IMR-90 (cell line): ENCODE measurements at regions not wholly inside any gene's neighbourhood (a gene's known extent, or its start where the extent isn't known, plus 50 kb on each side); places are given as distances from the start of the nearest gene placed in this dataset.

ENCODE experiments used
- ATAC-seq: fragments of 200-7000 bp; cut with Tn5 transposase; 2 replicates; pipeline ENCODE4 v1.9.1; 2020; ENCODE audit warnings: low read depth, mild to moderate bottlenecking, moderate library complexity
- BruUV-seq: library from RNA; stranded (reverse); fragments of 400-500 nt; replicated peaks from 2 replicates; lab custom pipeline; 2021; lab: Mats Ljungman, UMichigan
- CTCF ChIA-PET: fragments of 300-600 bp; formaldehyde crosslinking; extraction: SDS; loops from one replicate; lab custom pipeline; 2021; ENCODE audit warnings: antibody characterized with exemption; lab: Yijun Ruan, JAX
- POLR2A ChIA-PET: fragments of 300-600 bp; sonication (Branson Sonifier 250); formaldehyde crosslinking; loops from one replicate; lab custom pipeline; 2022; ENCODE audit warnings: antibody characterized with exemption; ENCODE audit not compliant: unreplicated experiment; lab: Charles Lee
- DNase-seq: peaks from one replicate; pipeline ENCODE4 v3.0.0; 2013
- H2AFZ ChIP-seq: replicated peaks from 2 replicates; pipeline ENCODE3; 2013; ENCODE audit warnings: low read length, mild to moderate bottlenecking; ENCODE audit not compliant: poor library complexity
- H2AK5ac ChIP-seq: 2 replicates; pipeline ENCODE4 v1.6.1; 2013; ENCODE audit warnings: low read depth, low read length, inconsistent platforms
- H2AK9ac ChIP-seq: replicated peaks from 2 replicates; pipeline ENCODE3; 2013; ENCODE audit warnings: mild to moderate bottlenecking, low read depth, low read length, moderate library complexity; ENCODE audit not compliant: poor library complexity
- H2BK120ac ChIP-seq: 2 replicates; pipeline ENCODE4 v1.6.1; 2013; ENCODE audit warnings: low read depth, low read length, inconsistent platforms
- H2BK15ac ChIP-seq: 3 replicates; pipeline ENCODE4 v1.6.1; 2013; ENCODE audit warnings: low read depth, low read length, inconsistent platforms
- H2BK20ac ChIP-seq: 2 replicates; pipeline ENCODE4 v1.6.1; 2013; ENCODE audit warnings: low read depth, mild to moderate bottlenecking, inconsistent platforms, low read length, moderate library complexity
- H2BK5ac ChIP-seq: 2 replicates; pipeline ENCODE4 v1.6.1; 2013; ENCODE audit warnings: mild to moderate bottlenecking, low read depth, low read length, inconsistent platforms; ENCODE audit not compliant: poor library complexity, severe bottlenecking
- H3K14ac ChIP-seq: replicated peaks from 2 replicates; pipeline ENCODE4 v1.6.1; 2013; ENCODE audit warnings: low read depth, low read length, inconsistent platforms
- H3K18ac ChIP-seq: 2 replicates; pipeline ENCODE4 v1.6.1; 2013; ENCODE audit warnings: low read depth, low read length, control low read depth
- H3K23ac ChIP-seq: 2 replicates; pipeline ENCODE4 v1.6.1; 2013; ENCODE audit warnings: low read depth, low read length, inconsistent platforms
- H3K27ac ChIP-seq: 2 replicates; pipeline ENCODE4 v1.5.1; 2013; ENCODE audit warnings: mild to moderate bottlenecking, control low read depth, low read length; ENCODE audit not compliant: insufficient read depth
- H3K27me3 ChIP-seq: 2 replicates; pipeline ENCODE4 v1.6.1; 2013; ENCODE audit warnings: low read length; ENCODE audit not compliant: control insufficient read depth, insufficient read depth
- H3K36me3 ChIP-seq: 2 replicates; pipeline ENCODE4 v1.6.1; 2013; ENCODE audit warnings: low read length, mixed read lengths; ENCODE audit not compliant: control insufficient read depth, insufficient read depth
- H3K4ac ChIP-seq: 2 replicates; pipeline ENCODE4 v1.6.1; 2013; ENCODE audit warnings: low read depth, low read length, inconsistent platforms
- H3K4me1 ChIP-seq: 2 replicates; pipeline ENCODE4 v1.6.1; 2013; ENCODE audit warnings: low read length, mixed read lengths; ENCODE audit not compliant: control insufficient read depth, insufficient read depth
- H3K4me2 ChIP-seq: 2 replicates; pipeline ENCODE4 v1.6.1; 2013; ENCODE audit warnings: low read depth, mild to moderate bottlenecking, control low read depth, low read length, moderate library complexity
- H3K4me3 ChIP-seq: 2 replicates; pipeline ENCODE4 v1.5.1; 2013; ENCODE audit warnings: low read depth, mild to moderate bottlenecking, control low read depth, low read length, moderate library complexity; ENCODE audit not compliant: insufficient read depth
- H3K56ac ChIP-seq: 2 replicates; pipeline ENCODE4 v1.6.1; 2013; ENCODE audit warnings: low read length, inconsistent platforms; ENCODE audit not compliant: insufficient read depth; ENCODE audit errors: extremely low read depth
- H3K79me1 ChIP-seq, 2 experiments: 2 replicates each; pipeline ENCODE4 v1.6.1; 2013; ENCODE audit warnings: low read length in 2 of 2, inconsistent platforms in 1 of 2, low read depth in 1 of 2
- H3K9ac ChIP-seq: 2 replicates; pipeline ENCODE4 v1.6.1; 2013; ENCODE audit warnings: low read depth, low read length, control low read depth
- H3K9me1 ChIP-seq: 2 replicates; pipeline ENCODE4 v1.6.1; 2013; ENCODE audit warnings: low read length, inconsistent platforms; ENCODE audit not compliant: insufficient read depth
- H3K9me3 ChIP-seq: 2 replicates; pipeline ENCODE4 v1.6.1; 2013; ENCODE audit warnings: low read length; ENCODE audit not compliant: control insufficient read depth, insufficient read depth
- H4K20me1 ChIP-seq: 2 replicates; pipeline ENCODE4 v1.6.1; 2013; ENCODE audit warnings: low read length, inconsistent platforms; ENCODE audit not compliant: insufficient read depth
- H4K5ac ChIP-seq: 2 replicates; pipeline ENCODE4 v1.6.1; 2013; ENCODE audit warnings: mild to moderate bottlenecking, low read depth, low read length, control low read depth
- H4K8ac ChIP-seq, 2 experiments: 2 replicates each; pipeline ENCODE4 v1.6.1; 2013; ENCODE audit warnings: low read depth in 2 of 2, low read length in 2 of 2, control low read depth in 1 of 2, inconsistent platforms in 1 of 2
- H4K91ac ChIP-seq: 2 replicates; pipeline ENCODE4 v1.6.1; 2013; ENCODE audit warnings: low read depth, low read length, inconsistent platforms; ENCODE audit not compliant: insufficient read depth
- BHLHE40 ChIP-seq: fragments of 150-350 bp; IDR thresholded peaks from 2 replicates; pipeline ENCODE4 v1.6.1; 2016; ENCODE audit warnings: mild to moderate bottlenecking, low read depth, low read length
- CEBPB ChIP-seq: IDR thresholded peaks from 2 replicates; pipeline ENCODE4 v1.6.1; 2012; ENCODE audit warnings: low read depth, low read length, improper control_type of control experiment
- CHD1 ChIP-seq: IDR thresholded peaks from 2 replicates; pipeline ENCODE4 v1.6.1; 2012; ENCODE audit warnings: low read depth, low read length, improper control_type of control experiment
- CTCF ChIP-seq: conservative IDR thresholded peaks from 2 replicates; pipeline ENCODE4 v1.5.1; 2012; ENCODE audit warnings: mild to moderate bottlenecking, low read depth, low read length, improper control_type of control experiment
- ELK1 ChIP-seq: fragments of 150-350 bp; IDR thresholded peaks from 2 replicates; pipeline ENCODE4 v1.6.1; 2016; ENCODE audit warnings: low read depth, mild to moderate bottlenecking, low read length, moderate library complexity, borderline replicate concordance
- FOS ChIP-seq: fragments of 150-350 bp; IDR thresholded peaks from 2 replicates; pipeline ENCODE4 v1.6.1; 2016; ENCODE audit warnings: low read depth, low read length
- MAFK ChIP-seq: IDR thresholded peaks from 2 replicates; pipeline ENCODE4 v1.6.1; 2012; ENCODE audit warnings: low read depth, low read length, improper control_type of control experiment
- MAZ ChIP-seq: IDR thresholded peaks from 2 replicates; pipeline ENCODE4 v1.6.1; 2012; ENCODE audit warnings: low read depth, mild to moderate bottlenecking, low read length, improper control_type of control experiment, moderate library complexity, borderline replicate concordance
- MXI1 ChIP-seq: IDR thresholded peaks from 2 replicates; pipeline ENCODE4 v1.6.1; 2012; ENCODE audit warnings: low read depth, mild to moderate bottlenecking, low read length, moderate library complexity, borderline replicate concordance
- NFE2L2 ChIP-seq: fragments of 150-350 bp; IDR thresholded peaks from 2 replicates; pipeline ENCODE4 v1.6.1; 2016; ENCODE audit warnings: low read depth, mild to moderate bottlenecking, low read length
- POLR2A ChIP-seq: IDR thresholded peaks from 2 replicates; pipeline ENCODE4 v1.6.1; 2012; ENCODE audit warnings: mild to moderate bottlenecking, low read depth, low read length
- RAD21 ChIP-seq: IDR thresholded peaks from 2 replicates; pipeline ENCODE4 v1.6.1; 2012; ENCODE audit warnings: low read length, improper control_type of control experiment
- RCOR1 ChIP-seq: IDR thresholded peaks from 2 replicates; pipeline ENCODE4 v1.6.1; 2012; ENCODE audit warnings: mild to moderate bottlenecking, low read length, improper control_type of control experiment; ENCODE audit not compliant: insufficient replicate concordance
- RFX5 ChIP-seq: IDR thresholded peaks from 2 replicates; pipeline ENCODE4 v1.8.0; 2012; ENCODE audit warnings: low read depth, mild to moderate bottlenecking, low read length, moderate library complexity
- SMC3 ChIP-seq: fragments of 150-350 bp; IDR thresholded peaks from 2 replicates; pipeline ENCODE4 v1.6.1; 2016; ENCODE audit warnings: low read depth, mild to moderate bottlenecking, antibody characterized with exemption, low read length, moderate library complexity
- USF2 ChIP-seq: fragments of 150-350 bp; IDR thresholded peaks from 2 replicates; pipeline ENCODE4 v1.6.1; 2017; ENCODE audit warnings: mild to moderate bottlenecking, antibody characterized with exemption, low read length, low read depth
- WGBS, 2 experiments: methylation state at CpG; one replicate each; pipeline versions ENCODE4 v1.1.5 to v1.1.7; 2013; ENCODE audit warnings: missing lambda C conversion rate in 2 of 2; ENCODE audit not compliant: insufficient read length in 1 of 2; ENCODE audit errors: extremely low coverage in 2 of 2; 5-methylcytosine and 5-hydroxymethylcytosine counted together
- dilution Hi-C: fragments of 300-500 bp; cut with HindIII; formaldehyde crosslinking; loops from one replicate; pipeline ENCODE4 v1.14.3; 2018; ENCODE audit warnings: low sequenced_read_pairs; ENCODE audit not compliant: unreplicated experiment
- in situ Hi-C: fragments of 300-500 bp; cut with MboI; formaldehyde crosslinking; loops from 3 replicates; pipeline ENCODE4 v1.14.3; 2019; ENCODE audit warnings: low sequenced_read_pairs, inconsistent platforms, mixed read lengths
- intact Hi-C: fragments of 100-400 bp; cut with micrococcal nuclease; formaldehyde crosslinking; loops from 2 replicates; pipeline ENCODE4 v1.10.0; 2022

GRCh38 chr6:97885325-97885724, 602.3 kb upstream of the MMS22L start:
- Histone ChIP-seq H2BK20ac (no peak overlapping the region), H2AK5ac (no peak overlapping the region), H4K8ac (no peak overlapping the region), H3K14ac (no peak overlapping the region), H3K4me2 (no peak overlapping the region), H2BK120ac (no peak overlapping the region), H4K5ac (no peak overlapping the region), H3K9me3 (no peaks in the 10 kb centered on the region), H3K36me3 (no peaks in the 10 kb centered on the region), H3K27me3 (no peaks in the 10 kb centered on the region), H3K9ac (no peak overlapping the region), H3K4me1 (no peaks in the 10 kb centered on the region), H3K9me1 (no peaks in the 10 kb centered on the region), H2AFZ (no peak overlapping the region), H2AK9ac (no peak overlapping the region), H2BK15ac (no peak overlapping the region), H2BK5ac (no peak overlapping the region), H3K4me3 (no peak overlapping the region), H3K23ac (no peak overlapping the region), H4K20me1 (no peaks in the 10 kb centered on the region), H3K27ac (no peak overlapping the region), H3K56ac (no peak overlapping the region), H3K4ac (no peak overlapping the region), H4K91ac (no peak overlapping the region), H3K18ac (no peak overlapping the region), H3K79me1 (no peaks in the 10 kb centered on the region)
- intact Hi-C loops (no loop called here), in situ Hi-C loops (no loop called here), dilution Hi-C loops (no loop called here)
- no CpG with 5 or more reads among the region's 7 CpGs for WGBS, 2 experiments
- BruUV-seq: no TSS peak
- CTCF ChIA-PET: interaction anchor here (0.7 kb wide), 2 partner anchors 260 to 1435 kb away, joined by 3 read pairs; no protein-coding TSS in a partner anchor
- no peak for TF ChIP-seq NFE2L2
- no peak for TF ChIP-seq CTCF
- no peak for TF ChIP-seq BHLHE40
- no peak for TF ChIP-seq CEBPB
- no peak for TF ChIP-seq MAZ
- TF ChIP-seq ELK1: no peak
- no peak for TF ChIP-seq RCOR1
- no peak for TF ChIP-seq RAD21
- TF ChIP-seq RFX5: no peak
- no peak for TF ChIP-seq SMC3
- TF ChIP-seq FOS: no peak
- no peak for TF ChIP-seq POLR2A
- TF ChIP-seq MAFK: no peak
- no peak for TF ChIP-seq MXI1
- no peak for TF ChIP-seq USF2
- no peak for TF ChIP-seq CHD1
- DNase-seq (no peak), ATAC-seq (no peak)
- POLR2A ChIA-PET: interaction anchor here (0.7 kb wide), 1 partner anchor 447 kb away, joined by 7 read pairs; no protein-coding TSS in a partner anchor
